Body of pancreas (tissue), 4 donors: ENCODE measurements at regions not wholly inside any gene's neighbourhood (a gene's known extent, or its start where the extent isn't known, plus 50 kb on each side); places are given as distances from the start of the nearest gene placed in this dataset.

ENCODE experiments used
- ATAC-seq: fragments of 150-250 bp; one replicate; pipeline ENCODE4 v1.9.1; 2016
- DNase-seq, 4 donors: peaks; one replicate each; pipeline ENCODE4 v3.0.0-alpha.2; 2019
- H3K27ac ChIP-seq, 4 donors: fragments of 200-600 bp; sonication (generic); 1 replicate in 3 of 4; 2 replicates in 1 of 4; pipeline versions ENCODE4 v1.5.1 to v1.6.1; 2016 to 2019; ENCODE audit warnings: mild to moderate bottlenecking in 1 of 4, mixed read lengths in 1 of 4, moderate library complexity in 1 of 4
- H3K27me3 ChIP-seq, 2 donors: fragments of 200-600 bp; sonication (generic); one replicate each; pipeline ENCODE4 v1.6.0; 2016; ENCODE audit warnings: mild to moderate bottlenecking in 1 of 2
- H3K36me3 ChIP-seq, 2 donors: fragments of 200-600 bp; sonication (generic); replicated peaks in 1 of 2; 2 replicates each; pipeline ENCODE4 v1.5.1; 2016; ENCODE audit warnings: low read depth in 2 of 2; ENCODE audit not compliant: insufficient read depth in 1 of 2
- H3K4me1 ChIP-seq: fragments of 200-600 bp; sonication (generic); one replicate; pipeline ENCODE4 v1.6.0; 2016
- H3K4me3 ChIP-seq, 2 donors: fragments of 200-600 bp; sonication (generic); 1 replicate in 1 of 2; 2 replicates in 1 of 2; pipeline ENCODE4 v1.5.1; 2016 to 2019
- H3K9me3 ChIP-seq, 3 donors: fragments of 200-600 bp; sonication (generic); 1 replicate in 2 of 3; 2 replicates in 1 of 3; pipeline ENCODE4 v1.5.1; 2016
- CTCF ChIP-seq, 7 experiments: fragments of 450-650 bp in 4 of 7; fragments of 200-600 bp in 3 of 7; sonication (generic) in 3 of 7; IDR thresholded peaks; one replicate each; pipeline ENCODE4 v1.5.1; 2016 to 2019; ENCODE audit warnings: antibody characterized with exemption in 7 of 7
- POLR2A ChIP-seq, 3 donors: fragments of 450-650 bp; IDR thresholded peaks; one replicate each; pipeline ENCODE4 v1.6.1; 2016; ENCODE audit warnings: antibody characterized with exemption in 3 of 3, mild to moderate bottlenecking in 2 of 3
- WGBS, 2 donors: methylation state at CpG; one replicate each; pipeline ENCODE4 v1.1.5; 2017; 5-methylcytosine and 5-hydroxymethylcytosine counted together
- intact Hi-C: fragments of 100-400 bp; cut with DNase I; formaldehyde crosslinking; loops from one replicate; pipeline ENCODE4 v1.15.1; 2023

DNA sequence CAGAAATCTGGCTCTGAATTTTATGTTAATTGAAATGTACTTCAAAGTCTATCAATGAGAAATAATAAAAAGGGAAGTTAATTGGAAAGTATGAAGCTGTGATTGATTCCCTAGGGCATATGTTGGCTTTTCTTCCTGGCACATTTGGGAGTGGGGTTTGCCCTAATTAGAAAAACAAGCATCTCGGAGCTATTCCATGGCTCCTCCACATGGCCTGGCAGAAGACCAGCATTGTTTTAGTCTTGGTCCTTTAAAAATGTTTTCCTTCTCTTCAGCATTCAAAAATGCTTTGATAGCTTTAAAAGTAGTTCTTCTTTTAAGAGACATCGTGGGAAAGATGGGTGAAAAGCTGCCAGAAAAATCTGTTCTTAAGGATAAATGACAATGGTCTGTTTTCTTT, 445.5 kb upstream of the PKDCC start:
- Histone ChIP-seq H3K27ac (no peak overlapping the region), H3K27me3 (no peaks in the 10 kb centered on the region), H3K4me3 (no peak overlapping the region), H3K36me3 (no peaks in the 10 kb centered on the region), H3K4me1 (peaks cover 7% of the 10 kb centered on the region), H3K9me3 (no peaks in the 10 kb centered on the region)
- 60% methylated on average over 2 of the region's 2 CpGs for WGBS, 2 donors
- TF ChIP-seq POLR2A (IDR thresholded peaks at IDR 0.05) (no peak), CTCF (IDR thresholded peaks at IDR 0.05) (no peak)
- no peak for ATAC-seq
- no peak for DNase-seq
- intact Hi-C loops, result no loop called here

DNA sequence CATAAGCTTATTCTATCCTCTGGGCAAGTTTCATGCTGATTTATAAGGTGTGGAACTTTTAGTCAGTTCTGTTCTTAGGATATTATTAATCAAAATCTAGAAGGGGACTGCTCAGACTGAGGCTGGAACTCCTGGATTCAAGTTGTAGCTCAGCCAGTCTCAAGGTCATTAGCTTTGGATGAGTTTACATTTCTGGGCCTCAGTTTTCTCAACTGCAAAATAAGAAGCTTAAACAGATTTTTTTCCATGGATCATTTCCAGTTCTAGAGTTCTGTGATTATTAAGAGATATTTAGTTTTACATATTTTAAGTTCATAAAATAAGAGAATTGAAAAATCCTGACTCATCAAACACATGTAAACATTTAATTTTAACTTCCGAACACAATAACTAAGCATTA, 442.5 kb upstream of the PKDCC start:
- Histone ChIP-seq H3K9me3 (no peaks in the 10 kb centered on the region), H3K36me3 (no peaks in the 10 kb centered on the region), H3K27me3 (no peaks in the 10 kb centered on the region), H3K4me3 (no peak overlapping the region), H3K4me1 (no peaks in the 10 kb centered on the region), H3K27ac (no peak overlapping the region)
- intact Hi-C loops, result no loop called here
- 77 to 82% methylated on average over 1 of the region's 1 CpG for WGBS, 2 donors
- no peak for TF ChIP-seq CTCF (IDR thresholded peaks at IDR 0.05)
- no peak for TF ChIP-seq POLR2A (IDR thresholded peaks at IDR 0.05)
- DNase-seq (no peak), ATAC-seq (no peak)

GRCh38 chr2:41605914-41606313, 441.9 kb upstream of the PKDCC start:
- DNase-seq (no peak), ATAC-seq (no peak)
- Histone ChIP-seq H3K27me3 (no peaks in the 10 kb centered on the region), H3K36me3 (no peaks in the 10 kb centered on the region), H3K4me1 (no peaks in the 10 kb centered on the region), H3K4me3 (no peak overlapping the region), H3K27ac (no peak overlapping the region), H3K9me3 (no peaks in the 10 kb centered on the region)
- TF ChIP-seq POLR2A (IDR thresholded peaks at IDR 0.05), result no peak
- no peak for TF ChIP-seq CTCF (IDR thresholded peaks at IDR 0.05)
- intact Hi-C loops, result no loop called here

GRCh38 chr2:41610501-41611190, 437.2 kb upstream of the PKDCC start:
- Histone ChIP-seq H3K27me3 (no peaks in the 10 kb centered on the region), H3K4me1 (no peaks in the 10 kb centered on the region), H3K36me3 (no peaks in the 10 kb centered on the region), H3K9me3 (no peaks in the 10 kb centered on the region), H3K27ac (no peak overlapping the region), H3K4me3 (no peak overlapping the region)
- DNase-seq (peak in 1 of 4 donors; percentile 2), ATAC-seq (no peak)
- no peak for TF ChIP-seq CTCF (IDR thresholded peaks at IDR 0.05)
- TF ChIP-seq POLR2A (IDR thresholded peaks at IDR 0.05), result no peak
- WGBS, 2 donors, result 38 to 40% methylated on average over 6 of the region's 6 CpGs
- intact Hi-C loops, result no loop called here

GRCh38 chr2:41618754-41619153, 429.1 kb upstream of the PKDCC start:
- no peaks in the 10 kb centered on the region for H3K27me3 ChIP-seq
- no peaks in the 10 kb centered on the region for H3K4me1 ChIP-seq
- DNase-seq, result no peak
- H3K4me3 ChIP-seq, result no peak overlapping the region
- H3K36me3 ChIP-seq, result no peaks in the 10 kb centered on the region
- TF ChIP-seq CTCF (IDR thresholded peaks at IDR 0.05), result no peak
- TF ChIP-seq POLR2A (IDR thresholded peaks at IDR 0.05), result no peak
- ATAC-seq, result no peak
- H3K9me3 ChIP-seq, result no peaks in the 10 kb centered on the region
- intact Hi-C loops, result no loop called here
- 40 to 56% methylated on average over 3 of the region's 3 CpGs for WGBS, 2 donors
- no peak overlapping the region for H3K27ac ChIP-seq
